ENCODE measurements at regions not wholly inside any gene's neighbourhood (a gene's known extent, or its start where the extent isn't known, plus 50 kb on each side); places are given as distances from the start of the nearest gene placed in this dataset.

GRCh38 chr3:191781044-191781443, 320.1 kb downstream of the PYDC2 start:
- H3K4me3 ChIP-seq, result no peak overlapping the region
- no peak for TF ChIP-seq EP300 (IDR thresholded peaks at IDR 0.05; ENCODE audit: low read depth)
- no peak for TF ChIP-seq POLR2A (IDR thresholded peaks at IDR 0.05)
- TF ChIP-seq POLR2AphosphoS5 (IDR thresholded peaks at IDR 0.05), result no peak
- TF ChIP-seq CTCF (IDR thresholded peaks at IDR 0.05), result no peak
- intact Hi-C loops (cut with DNase I; ENCODE audit: low total_unique reads) (no loop called here), in situ Hi-C loops (cut with MboI; ENCODE audit: low pct_ligation_motif_present in 1 of 4, low pct_unique_long_range_greater_than_20kb in 1 of 4, low sequenced_read_pairs in 3 of 4) (no loop called here)
- DNase-seq, result no peak
- H3K9me3 ChIP-seq, result no peaks in the 10 kb centered on the region
- H3K27me3 ChIP-seq, result no peaks in the 10 kb centered on the region
- H3K36me3 ChIP-seq, result no peaks in the 10 kb centered on the region
- 34 to 60% methylated on average over 3 to 4 of the region's 4 CpGs for WGBS, 2 donors (ENCODE audit: low coverage in 1 of 2)
- no peak overlapping the region for H3K27ac ChIP-seq
- H3K4me1 ChIP-seq, result no peaks in the 10 kb centered on the region

GRCh38 chr3:191783024-191783423, 322.1 kb downstream of the PYDC2 start:
- TF ChIP-seq POLR2AphosphoS5 (IDR thresholded peaks at IDR 0.05) (no peak), POLR2A (IDR thresholded peaks at IDR 0.05) (no peak), EP300 (IDR thresholded peaks at IDR 0.05; ENCODE audit: low read depth) (no peak), CTCF (IDR thresholded peaks at IDR 0.05) (no peak)
- Histone ChIP-seq H3K4me1 (no peaks in the 10 kb centered on the region), H3K27ac (no peak overlapping the region), H3K27me3 (no peaks in the 10 kb centered on the region), H3K36me3 (no peaks in the 10 kb centered on the region), H3K9me3 (no peaks in the 10 kb centered on the region), H3K4me3 (no peak overlapping the region)
- in situ Hi-C loops (cut with MboI; ENCODE audit: low pct_ligation_motif_present in 1 of 4, low pct_unique_long_range_greater_than_20kb in 1 of 4, low sequenced_read_pairs in 3 of 4), result no loop called here
- DNase-seq, result no peak
- intact Hi-C loops (cut with DNase I; ENCODE audit: low total_unique reads), result no loop called here

DNA sequence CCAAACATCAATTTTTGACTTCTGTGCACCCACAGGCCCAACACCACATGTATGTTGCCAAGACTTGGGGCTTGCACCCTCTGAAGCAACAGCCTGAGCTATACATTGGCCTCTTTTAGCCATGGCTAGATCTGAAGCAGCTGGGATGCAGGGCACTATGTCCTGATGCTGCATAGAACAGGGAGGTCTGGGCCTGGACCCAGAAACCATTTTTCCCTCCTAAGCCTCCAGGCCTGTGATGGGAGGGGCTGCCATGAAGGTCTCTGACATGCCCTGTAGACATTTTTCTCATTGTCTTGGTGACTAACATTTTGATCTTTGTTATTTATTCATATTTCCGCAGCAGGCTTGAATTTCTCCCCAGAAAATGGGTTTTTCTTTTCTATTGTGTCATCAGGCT, 330.0 kb downstream of the PYDC2 start:
- DNase-seq, result no peak
- intact Hi-C loops (cut with DNase I; ENCODE audit: low total_unique reads), result no loop called here
- H3K9me3 ChIP-seq, result no peaks in the 10 kb centered on the region
- WGBS, 2 donors (ENCODE audit: low coverage in 1 of 2), result 83 to 88% methylated on average over 1 of the region's 1 CpG
- in situ Hi-C loops (cut with MboI; ENCODE audit: low pct_ligation_motif_present in 1 of 4, low pct_unique_long_range_greater_than_20kb in 1 of 4, low sequenced_read_pairs in 3 of 4), result no loop called here
- H3K4me1 ChIP-seq, result no peaks in the 10 kb centered on the region
- TF ChIP-seq CTCF (IDR thresholded peaks at IDR 0.05) (no peak), POLR2A (IDR thresholded peaks at IDR 0.05) (no peak), EP300 (IDR thresholded peaks at IDR 0.05; ENCODE audit: low read depth) (no peak), POLR2AphosphoS5 (IDR thresholded peaks at IDR 0.05) (no peak)
- no peaks in the 10 kb centered on the region for H3K36me3 ChIP-seq
- H3K4me3 ChIP-seq, result no peak overlapping the region
- no peaks in the 10 kb centered on the region for H3K27me3 ChIP-seq
- no peak overlapping the region for H3K27ac ChIP-seq

- Histone ChIP-seq H3K27ac (no peak overlapping the region), H3K9me3 (no peaks in the 10 kb centered on the region), H3K4me1 (no peaks in the 10 kb centered on the region), H3K4me3 (no peak overlapping the region), H3K27me3 (no peaks in the 10 kb centered on the region), H3K36me3 (no peaks in the 10 kb centered on the region)
- intact Hi-C loops (cut with DNase I; ENCODE audit: low total_unique reads), result no loop called here
- DNase-seq, result no peak
- TF ChIP-seq EP300 (IDR thresholded peaks at IDR 0.05; ENCODE audit: low read depth) (no peak), CTCF (IDR thresholded peaks at IDR 0.05) (no peak), POLR2AphosphoS5 (IDR thresholded peaks at IDR 0.05) (no peak), POLR2A (IDR thresholded peaks at IDR 0.05) (no peak)
- in situ Hi-C loops (cut with MboI; ENCODE audit: low pct_ligation_motif_present in 1 of 4, low pct_unique_long_range_greater_than_20kb in 1 of 4, low sequenced_read_pairs in 3 of 4), result no loop called here
- 67 to 70% methylated on average over 2 of the region's 2 CpGs for WGBS, 2 donors (ENCODE audit: low coverage in 1 of 2)
Observed at GRCh38 chr3:191792580-191792979, 331.6 kb downstream of the PYDC2 start.

All from transverse colon (tissue), 4 donors.